GM12878 (cell line): ENCODE measurements at regions not wholly inside any gene's neighbourhood (a gene's known extent, or its start where the extent isn't known, plus 50 kb on each side); places are given as distances from the start of the nearest gene placed in this dataset.

Experiments
- BHLHE40 ChIP-seq, 2 experiments: fragments of 450-650 bp in 1 of 2; IDR thresholded peaks; 2 replicates each; pipeline ENCODE4 v1.6.1; 2011 to 2017; ENCODE audit warnings: low read depth in 2 of 2, borderline replicate concordance in 1 of 2, improper control_type of control experiment in 1 of 2, low read length in 1 of 2, mild to moderate bottlenecking in 1 of 2
- CEBPB ChIP-seq, 2 experiments: fragments of 150-350 bp in 1 of 2; IDR thresholded peaks; 2 replicates each; pipeline ENCODE4 v1.6.1; 2012 to 2014; ENCODE audit warnings: low read depth in 2 of 2, low read length in 2 of 2, borderline replicate concordance in 1 of 2, inconsistent platforms in 1 of 2
- CTCF ChIP-seq, 3 experiments: IDR thresholded peaks in 2 of 3; conservative IDR thresholded peaks in 1 of 3; 2 replicates each; pipeline ENCODE4 v1.5.1; 2011; ENCODE audit warnings: low read depth in 3 of 3, low read length in 3 of 3, mild to moderate bottlenecking in 3 of 3, control low read depth in 2 of 3, moderate library complexity in 2 of 3, inconsistent platforms in 1 of 3, mixed read lengths in 1 of 3; ENCODE audit not compliant: control insufficient read depth in 2 of 3, insufficient read depth in 1 of 3; ENCODE audit errors: extremely low read depth in 1 of 3
- EZH2 ChIP-seq: IDR thresholded peaks from 2 replicates; pipeline ENCODE4 v1.6.1; 2012; ENCODE audit warnings: low read depth, mild to moderate bottlenecking, control low read depth, inconsistent platforms, low read length, borderline replicate concordance; ENCODE audit not compliant: control insufficient read depth
- HDAC2 ChIP-seq: fragments of 200-600 bp; sonication (generic); IDR thresholded peaks from 2 replicates; pipeline ENCODE4 v1.6.1; 2017
- NR2C1 ChIP-seq: fragments of 450-650 bp; IDR thresholded peaks from 2 replicates; pipeline ENCODE4 v1.6.1; 2017; ENCODE audit warnings: antibody characterized with exemption, mild to moderate bottlenecking, moderate library complexity
- NR2C2 ChIP-seq: IDR thresholded peaks from 2 replicates; pipeline ENCODE4 v1.6.1; 2011; ENCODE audit warnings: borderline replicate concordance, low read depth; ENCODE audit not compliant: control insufficient read depth, insufficient read length
- PAX5 ChIP-seq: IDR thresholded peaks from 2 replicates; pipeline ENCODE4 v1.6.1; 2011; ENCODE audit warnings: low read depth, low read length, borderline replicate concordance
- PKNOX1 ChIP-seq: fragments of 450-650 bp; IDR thresholded peaks from 2 replicates; pipeline ENCODE4 v1.6.1; 2016; ENCODE audit warnings: mild to moderate bottlenecking
- REST ChIP-seq: IDR thresholded peaks from 2 replicates; pipeline ENCODE4 v1.6.1; 2012; ENCODE audit warnings: mild to moderate bottlenecking, low read depth, low read length
- SKIL ChIP-seq: fragments of 450-650 bp; IDR thresholded peaks from 2 replicates; pipeline ENCODE4 v1.6.1; 2017; ENCODE audit warnings: mild to moderate bottlenecking, low read depth, inconsistent platforms; ENCODE audit not compliant: poor library complexity, severe bottlenecking
- SMC3 ChIP-seq: IDR thresholded peaks from 2 replicates; pipeline ENCODE4 v1.6.1; 2011; ENCODE audit warnings: low read length, improper control_type of control experiment, borderline replicate concordance
- STAT3 ChIP-seq: IDR thresholded peaks from 2 replicates; pipeline ENCODE4 v1.6.1; 2011; ENCODE audit warnings: low read depth, low read length, improper control_type of control experiment
- ZNF274 ChIP-seq: IDR thresholded peaks from one replicate; pipeline ENCODE4 v1.8.0; 2011; ENCODE audit not compliant: insufficient read length, insufficient read depth

GRCh38 chr5:57695179-57695578 lies 212.6 kb upstream of the ACTBL2 start:
- no peak for TF ChIP-seq EZH2
- TF ChIP-seq ZNF274, result no peak
- no peak for TF ChIP-seq PAX5
- TF ChIP-seq CTCF (IDR thresholded peaks at IDR 0.05 in 2 of 3, conservative IDR thresholded peaks at IDR 0.05 in 1 of 3; ENCODE audit: control insufficient read depth in 2 of 3, extremely low read depth in 1 of 3, insufficient read depth in 1 of 3, low read depth in 3 of 3, low read length in 3 of 3), result no peak
- no peak for TF ChIP-seq BHLHE40 (IDR thresholded peaks at IDR 0.05; ENCODE audit: borderline replicate concordance in 1 of 2, low read depth in 2 of 2, low read length in 1 of 2)
- TF ChIP-seq NR2C1, result no peak
- no peak for TF ChIP-seq REST
- TF ChIP-seq HDAC2, result no peak
- no peak for TF ChIP-seq CEBPB (IDR thresholded peaks at IDR 0.05; ENCODE audit: borderline replicate concordance in 1 of 2, low read depth in 2 of 2, low read length in 2 of 2)
- TF ChIP-seq STAT3, result no peak
- no peak for TF ChIP-seq SKIL
- TF ChIP-seq PKNOX1, result no peak
- TF ChIP-seq NR2C2, result no peak
- TF ChIP-seq SMC3, result no peak
